ENCODE measurements at regions not wholly inside any gene's neighbourhood (a gene's known extent, or its start where the extent isn't known, plus 50 kb on each side); places are given as distances from the start of the nearest gene placed in this dataset.

DNA sequence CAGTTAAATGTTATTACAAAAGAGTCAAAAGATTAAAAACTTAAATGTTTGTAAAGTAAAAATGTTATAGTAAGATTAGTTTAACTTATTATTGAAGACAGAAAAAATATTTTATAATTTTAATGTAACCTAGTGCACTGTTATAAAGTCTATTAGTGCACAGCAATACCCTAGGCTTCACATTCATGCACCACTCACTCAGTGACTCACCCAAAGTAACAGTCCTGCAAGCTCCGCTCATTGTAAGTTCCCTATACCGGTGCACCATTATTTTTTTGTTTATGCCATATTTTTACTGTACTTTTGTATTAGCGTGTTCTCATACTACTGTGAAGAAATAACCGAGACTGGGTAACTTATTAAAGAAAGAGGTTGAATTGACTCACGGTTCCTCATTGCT is 759.7 kb upstream of the CDH7 start:
- TF ChIP-seq, protein P1, sequence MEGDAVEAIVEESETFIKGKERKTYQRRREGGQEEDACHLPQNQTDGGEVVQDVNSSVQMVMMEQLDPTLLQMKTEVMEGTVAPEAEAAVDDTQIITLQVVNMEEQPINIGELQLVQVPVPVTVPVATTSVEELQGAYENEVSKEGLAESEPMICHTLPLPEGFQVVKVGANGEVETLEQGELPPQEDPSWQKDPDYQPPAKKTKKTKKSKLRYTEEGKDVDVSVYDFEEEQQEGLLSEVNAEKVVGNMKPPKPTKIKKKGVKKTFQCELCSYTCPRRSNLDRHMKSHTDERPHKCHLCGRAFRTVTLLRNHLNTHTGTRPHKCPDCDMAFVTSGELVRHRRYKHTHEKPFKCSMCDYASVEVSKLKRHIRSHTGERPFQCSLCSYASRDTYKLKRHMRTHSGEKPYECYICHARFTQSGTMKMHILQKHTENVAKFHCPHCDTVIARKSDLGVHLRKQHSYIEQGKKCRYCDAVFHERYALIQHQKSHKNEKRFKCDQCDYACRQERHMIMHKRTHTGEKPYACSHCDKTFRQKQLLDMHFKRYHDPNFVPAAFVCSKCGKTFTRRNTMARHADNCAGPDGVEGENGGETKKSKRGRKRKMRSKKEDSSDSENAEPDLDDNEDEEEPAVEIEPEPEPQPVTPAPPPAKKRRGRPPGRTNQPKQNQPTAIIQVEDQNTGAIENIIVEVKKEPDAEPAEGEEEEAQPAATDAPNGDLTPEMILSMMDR (IDR thresholded peaks at IDR 0.05; ENCODE audit: low read depth, low read length): no peak
- no peak for TF ChIP-seq EZH2phosphoT487 (IDR thresholded peaks at IDR 0.05; ENCODE audit: low read depth)
- Histone ChIP-seq H3K9me3 (ENCODE audit: insufficient read depth, low read length) (no peaks in the 10 kb centered on the region), H3K27me3 (ENCODE audit: low read depth, low read length) (no peaks in the 10 kb centered on the region), H4K20me1 (ENCODE audit: insufficient read depth, low read length) (no peaks in the 10 kb centered on the region), H3K27ac (ENCODE audit: low read length) (no peak overlapping the region), H3K79me2 (ENCODE audit: low read length) (no peaks in the 10 kb centered on the region), H3K4me2 (ENCODE audit: low read length) (peak overlapping the region; percentile 26), H3K4me3 (ENCODE audit: low read length) (0 out of 2 replicates have a peak overlapping the region, but pooled peaks have one; percentile 8), H2AFZ (ENCODE audit: low read depth, low read length) (no peak overlapping the region), H3K36me3 (replicated peaks; ENCODE audit: low read depth, low read length) (no peaks in the 10 kb centered on the region), H3K4me1 (ENCODE audit: low read length) (peaks cover 29% of the 10 kb centered on the region), H3K9ac (ENCODE audit: low read length) (no peak overlapping the region)

DNA sequence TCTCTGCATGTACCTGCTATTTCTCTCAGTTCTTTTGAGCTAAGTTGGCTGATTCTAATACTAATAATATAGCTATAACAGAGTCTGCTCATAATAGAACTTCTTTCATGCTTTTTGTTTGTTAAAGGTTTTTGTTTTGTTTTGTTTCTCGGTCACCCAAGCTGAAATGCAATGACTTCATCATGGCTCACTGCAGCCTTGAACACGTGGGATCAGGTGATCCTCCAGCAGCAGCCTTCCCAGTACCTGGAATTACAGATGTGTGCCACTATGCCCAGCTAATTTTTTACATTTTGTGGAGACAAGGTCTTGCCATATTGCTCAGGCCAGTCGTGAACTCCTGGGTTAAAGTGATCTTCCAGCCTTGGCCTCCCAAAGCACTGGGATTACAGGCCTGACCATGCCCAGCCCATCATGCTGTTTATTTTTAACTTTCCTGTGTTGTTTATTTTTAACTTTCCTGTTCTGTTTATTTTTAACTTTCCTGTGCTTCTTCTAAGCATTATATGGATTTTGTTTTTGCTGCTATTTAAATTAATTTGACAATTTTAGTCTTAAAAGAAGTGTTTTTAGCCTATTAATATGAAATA is 763.8 kb upstream of the CDH7 start:
- Histone ChIP-seq H3K27me3 (ENCODE audit: low read depth, low read length) (no peaks in the 10 kb centered on the region), H3K36me3 (replicated peaks; ENCODE audit: low read depth, low read length) (no peaks in the 10 kb centered on the region), H3K4me2 (ENCODE audit: low read length) (no peak overlapping the region), H4K20me1 (ENCODE audit: insufficient read depth, low read length) (no peaks in the 10 kb centered on the region), H3K79me2 (ENCODE audit: low read length) (no peaks in the 10 kb centered on the region), H2AFZ (ENCODE audit: low read depth, low read length) (no peak overlapping the region), H3K9ac (ENCODE audit: low read length) (no peak overlapping the region), H3K27ac (ENCODE audit: low read length) (no peak overlapping the region), H3K4me1 (ENCODE audit: low read length) (peaks cover 14% of the 10 kb centered on the region), H3K4me3 (ENCODE audit: low read length) (no peak overlapping the region), H3K9me3 (ENCODE audit: insufficient read depth, low read length) (no peaks in the 10 kb centered on the region)
- TF ChIP-seq EZH2phosphoT487 (IDR thresholded peaks at IDR 0.05; ENCODE audit: low read depth): no peak
- TF ChIP-seq, protein P1 (IDR thresholded peaks at IDR 0.05; ENCODE audit: low read depth, low read length): no peak

DNA sequence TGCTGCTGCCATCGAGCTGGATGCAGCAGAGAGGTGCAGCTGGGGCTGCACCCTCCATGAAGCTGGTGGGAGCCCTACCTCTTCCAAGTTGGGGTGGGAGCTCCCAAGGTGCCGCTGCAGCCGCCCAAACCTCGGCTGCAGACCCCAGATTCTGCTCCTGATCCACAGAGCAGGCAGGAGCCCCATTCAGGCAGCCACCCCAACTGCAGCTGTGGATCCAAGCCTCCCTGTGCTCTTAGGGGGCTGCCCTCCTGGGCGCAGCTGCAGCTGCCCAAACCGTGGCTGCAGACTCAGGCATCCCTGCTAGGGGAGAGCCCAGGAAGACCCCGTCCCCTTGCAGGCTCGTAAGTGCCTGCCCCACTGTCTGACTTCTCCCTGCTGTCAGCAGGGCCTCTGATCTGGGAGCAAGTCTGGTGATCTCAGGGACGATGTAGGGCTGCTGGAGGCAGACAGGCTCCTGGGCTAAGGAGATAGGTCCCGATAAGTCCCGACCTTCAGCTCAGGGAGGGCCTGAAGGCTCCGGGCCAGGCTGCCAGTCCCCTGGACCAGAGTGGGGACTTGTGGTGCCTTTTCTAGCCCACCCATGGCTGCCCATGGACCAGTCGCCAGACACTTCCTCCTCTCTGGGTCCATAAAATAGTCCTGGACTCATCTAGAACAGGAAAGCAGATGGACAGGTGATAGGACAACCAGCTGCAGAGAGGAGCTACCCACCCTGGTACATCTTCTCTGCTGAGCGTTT is 767.1 kb upstream of the CDH7 start:
- Histone ChIP-seq H2AFZ (ENCODE audit: low read depth, low read length) (no peak overlapping the region), H3K36me3 (replicated peaks; ENCODE audit: low read depth, low read length) (no peaks in the 10 kb centered on the region), H3K27ac (ENCODE audit: low read length) (no peak overlapping the region), H3K27me3 (ENCODE audit: low read depth, low read length) (no peaks in the 10 kb centered on the region), H3K9me3 (ENCODE audit: insufficient read depth, low read length) (no peaks in the 10 kb centered on the region), H3K9ac (ENCODE audit: low read length) (no peak overlapping the region), H3K4me1 (ENCODE audit: low read length) (no peaks in the 10 kb centered on the region), H4K20me1 (ENCODE audit: insufficient read depth, low read length) (no peaks in the 10 kb centered on the region), H3K79me2 (ENCODE audit: low read length) (no peaks in the 10 kb centered on the region), H3K4me3 (ENCODE audit: low read length) (no peak overlapping the region), H3K4me2 (ENCODE audit: low read length) (no peak overlapping the region)
- TF ChIP-seq, protein P1 (IDR thresholded peaks at IDR 0.05; ENCODE audit: low read depth, low read length): no peak
- no peak for TF ChIP-seq EZH2phosphoT487 (IDR thresholded peaks at IDR 0.05; ENCODE audit: low read depth)

DNA sequence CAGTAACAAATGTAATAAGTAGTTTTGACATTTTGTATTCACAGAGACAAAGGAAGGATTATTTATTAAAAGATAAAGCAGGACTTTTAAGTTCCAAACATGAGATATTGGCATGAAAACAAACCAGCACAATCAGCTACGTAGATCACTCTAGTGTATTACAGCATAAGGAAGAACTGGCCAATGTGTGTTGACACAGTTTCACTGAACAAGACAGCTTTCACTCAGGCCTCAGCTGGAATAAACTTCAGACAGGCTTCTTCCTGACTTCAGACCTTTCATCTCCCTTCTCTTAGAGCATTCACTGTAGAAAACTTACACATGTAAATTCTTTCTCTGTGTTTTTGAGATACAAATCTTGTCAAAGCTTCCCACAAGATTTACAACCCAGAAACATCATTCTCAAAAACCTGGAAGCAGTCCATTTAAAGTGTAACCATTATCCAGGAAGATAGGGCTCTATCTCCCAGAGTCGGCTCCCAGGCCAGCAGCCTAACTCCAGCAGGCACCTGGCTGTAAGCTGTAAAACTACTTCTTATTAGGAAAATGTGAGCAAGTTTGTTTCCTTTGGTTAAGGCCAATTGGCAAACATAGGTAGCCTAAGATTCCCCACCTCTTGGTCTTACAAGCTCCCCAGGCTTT is 768.3 kb upstream of the CDH7 start:
- Histone ChIP-seq H3K36me3 (replicated peaks; ENCODE audit: low read depth, low read length) (no peaks in the 10 kb centered on the region), H3K9me3 (ENCODE audit: insufficient read depth, low read length) (no peaks in the 10 kb centered on the region), H3K4me3 (ENCODE audit: low read length) (no peak overlapping the region), H3K9ac (ENCODE audit: low read length) (no peak overlapping the region), H2AFZ (ENCODE audit: low read depth, low read length) (peak overlapping the region; percentile 63), H3K27ac (ENCODE audit: low read length) (no peak overlapping the region), H3K27me3 (ENCODE audit: low read depth, low read length) (no peaks in the 10 kb centered on the region), H3K4me1 (ENCODE audit: low read length) (no peaks in the 10 kb centered on the region), H4K20me1 (ENCODE audit: insufficient read depth, low read length) (no peaks in the 10 kb centered on the region), H3K79me2 (ENCODE audit: low read length) (no peaks in the 10 kb centered on the region), H3K4me2 (ENCODE audit: low read length) (no peak overlapping the region)
- TF ChIP-seq, protein P1 (IDR thresholded peaks at IDR 0.05; ENCODE audit: low read depth, low read length): no peak
- no peak for TF ChIP-seq EZH2phosphoT487 (IDR thresholded peaks at IDR 0.05; ENCODE audit: low read depth)

All from OCI-LY3 (cell line).